Heart right ventricle (tissue), 16 donors: ENCODE measurements at regions not wholly inside any gene's neighbourhood (a gene's known extent, or its start where the extent isn't known, plus 50 kb on each side); places are given as distances from the start of the nearest gene placed in this dataset.

Experiments used
- ATAC-seq, 8 donors: fragments of 200-7000 bp; cut with Tn5 transposase; one replicate each; pipeline ENCODE4 v1.9.1; 2020; ENCODE audit warnings: mild to moderate bottlenecking in 8 of 8, moderate library complexity in 8 of 8, moderate number of reproducible peaks in 1 of 8
- DNase-seq, 2 donors: peaks; one replicate each; pipeline ENCODE4 v3.0.0-alpha.2; 2020
- H3K27ac ChIP-seq, 10 donors: fragments of 200-600 bp; sonication (generic) in 2 of 10; one replicate each; pipeline versions ENCODE4 v1.5.0 to v1.8.0; 2020 to 2022; ENCODE audit warnings: mild to moderate bottlenecking in 3 of 10
- H3K27me3 ChIP-seq, 7 donors: fragments of 200-600 bp; one replicate each; pipeline ENCODE4 v1.8.0; 2021 to 2022; ENCODE audit warnings: mild to moderate bottlenecking in 2 of 7
- H3K36me3 ChIP-seq, 9 donors: fragments of 200-600 bp; sonication (generic) in 1 of 9; one replicate each; pipeline versions ENCODE4 v1.5.0 to v1.8.0; 2020 to 2022; ENCODE audit warnings: mild to moderate bottlenecking in 2 of 9
- H3K4me1 ChIP-seq, 9 donors: fragments of 200-600 bp; sonication (generic) in 1 of 9; one replicate each; pipeline versions ENCODE4 v1.5.0 to v1.8.0; 2020 to 2022; ENCODE audit warnings: mild to moderate bottlenecking in 4 of 9
- H3K4me3 ChIP-seq, 10 donors: fragments of 200-600 bp; sonication (generic) in 2 of 10; one replicate each; pipeline versions ENCODE4 v1.5.0 to v1.8.0; 2020 to 2022; ENCODE audit warnings: mild to moderate bottlenecking in 7 of 10, moderate library complexity in 2 of 10
- H3K9me3 ChIP-seq, 11 donors: fragments of 200-600 bp in 10 of 11; sonication (generic) in 2 of 11; one replicate each; pipeline versions ENCODE4 v1.5.0 to v1.8.0; 2013 to 2022; ENCODE audit warnings: mild to moderate bottlenecking in 2 of 11, control low read depth in 1 of 11, moderate library complexity in 1 of 11
- WGBS, 2 donors: extraction: QIAGEN DNeasy Blood & Tissue Kit; methylation state at CpG; one replicate each; pipeline ENCODE4 v1.1.7; 2013; ENCODE audit warnings: inconsistent platforms in 1 of 2; 5-methylcytosine and 5-hydroxymethylcytosine counted together
- intact Hi-C, 10 donors: fragments of 100-400 bp; cut with DNase I; formaldehyde crosslinking; loops; one replicate each; pipeline versions ENCODE4 v1.11.1 to v1.14.2; 2022
- TF ChIP-seq, protein P1 (sequence below), 9 donors: fragments of 200-600 bp; sonication (generic) in 2 of 9; IDR thresholded peaks; one replicate each; pipeline versions ENCODE4 v1.5.0 to v1.8.0; 2021 to 2022; ENCODE audit warnings: antibody characterized with exemption in 9 of 9, mild to moderate bottlenecking in 5 of 9, moderate library complexity in 1 of 9
- donor health status: Arrhythmogenic right ventricular cardiomyopathy.
- donor health status: ischemic (EF 13 %, LVEDD 7.1; RV severe dilation, severe dysfunction).
- donor health status: healthy with polysubstance abuse.
- donor health status: DM: no; HTN: yes; CAD: no.
- donor health status: DM: no; HTN: no; CAD: no.
- donor health status: ischemic (EF 25% LVEDD 6.9; RV normal size, moderate dysfunction).
- donor health status: ischemic (EF 25% LVEDD 5.7; RV mildly dilated, moderate dysfunction).
- donor health status: healthy.
- donor health status: DM: yes; HTN: yes; CAD: no.
- donor health status: Ischemic cardiomyopathy.
- donor health status: ischemic (EF 35%, LVEDD 5.7; RV mildly dilated, moderate dysfunction).
- donor health status: nonischemic (EF 11% LVEDD 7.7; RV severe dilation, severe dysfunction).
- donor health status: DM: yes; HTN: yes; CAD: no.
- donor health status: PGD.
- donor health status: ischemic (EF 29% LVEDD 5.4; RV normal size, mild dysfunction).
- donor health status: nonischemic (EF 23%, LVEDD 6.1; RV moderate dilation, normal function).

DNA sequence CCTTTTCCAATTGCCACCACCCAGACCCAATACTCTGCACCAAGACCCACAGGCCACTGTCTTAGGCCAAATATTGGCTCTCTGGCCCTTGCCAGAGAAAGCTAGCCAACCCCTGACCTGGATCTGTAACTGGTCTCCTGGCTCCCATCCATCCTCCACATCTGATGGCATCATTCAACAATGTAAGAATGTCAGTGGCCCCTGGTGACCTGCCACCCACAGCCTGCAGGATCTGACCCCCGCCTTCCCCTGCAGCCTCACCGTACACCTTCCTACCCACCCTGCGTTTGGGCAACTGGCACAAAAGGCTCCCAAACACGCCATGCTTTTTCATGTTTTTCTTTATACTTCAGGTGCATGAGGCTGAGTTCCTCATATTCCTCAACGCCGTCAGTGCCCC lies 60.0 kb upstream of the ASAP2 start:
- Histone ChIP-seq H3K36me3 (no peaks in the 10 kb centered on the region), H3K4me3 (no peak overlapping the region), H3K27me3 (peaks cover 0 to 5% (median 0%) of the 10 kb centered on the region in 7 donors), H3K4me1 (peaks cover 5 to 15% (median 10%) of the 10 kb centered on the region in 9 donors), H3K9me3 (no peaks in the 10 kb centered on the region), H3K27ac (no peak overlapping the region)
- TF ChIP-seq, protein P1, sequence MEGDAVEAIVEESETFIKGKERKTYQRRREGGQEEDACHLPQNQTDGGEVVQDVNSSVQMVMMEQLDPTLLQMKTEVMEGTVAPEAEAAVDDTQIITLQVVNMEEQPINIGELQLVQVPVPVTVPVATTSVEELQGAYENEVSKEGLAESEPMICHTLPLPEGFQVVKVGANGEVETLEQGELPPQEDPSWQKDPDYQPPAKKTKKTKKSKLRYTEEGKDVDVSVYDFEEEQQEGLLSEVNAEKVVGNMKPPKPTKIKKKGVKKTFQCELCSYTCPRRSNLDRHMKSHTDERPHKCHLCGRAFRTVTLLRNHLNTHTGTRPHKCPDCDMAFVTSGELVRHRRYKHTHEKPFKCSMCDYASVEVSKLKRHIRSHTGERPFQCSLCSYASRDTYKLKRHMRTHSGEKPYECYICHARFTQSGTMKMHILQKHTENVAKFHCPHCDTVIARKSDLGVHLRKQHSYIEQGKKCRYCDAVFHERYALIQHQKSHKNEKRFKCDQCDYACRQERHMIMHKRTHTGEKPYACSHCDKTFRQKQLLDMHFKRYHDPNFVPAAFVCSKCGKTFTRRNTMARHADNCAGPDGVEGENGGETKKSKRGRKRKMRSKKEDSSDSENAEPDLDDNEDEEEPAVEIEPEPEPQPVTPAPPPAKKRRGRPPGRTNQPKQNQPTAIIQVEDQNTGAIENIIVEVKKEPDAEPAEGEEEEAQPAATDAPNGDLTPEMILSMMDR (IDR thresholded peaks at IDR 0.05), result no peak
- ATAC-seq (no peak), DNase-seq (no peak)
- intact Hi-C loops, result loop anchor here in 7 of 10 donors (5.0 to 10.0 kb wide), 8 partner anchors 51 to 278 kb away; partner anchors contain the start of genes ASAP2 (in 3 of the 7), CPSF3 (in 2 of the 7) and ITGB1BP1 (in 2 of the 7)
- 92 to 97% methylated on average over 6 of the region's 6 CpGs for WGBS, 2 donors

DNA sequence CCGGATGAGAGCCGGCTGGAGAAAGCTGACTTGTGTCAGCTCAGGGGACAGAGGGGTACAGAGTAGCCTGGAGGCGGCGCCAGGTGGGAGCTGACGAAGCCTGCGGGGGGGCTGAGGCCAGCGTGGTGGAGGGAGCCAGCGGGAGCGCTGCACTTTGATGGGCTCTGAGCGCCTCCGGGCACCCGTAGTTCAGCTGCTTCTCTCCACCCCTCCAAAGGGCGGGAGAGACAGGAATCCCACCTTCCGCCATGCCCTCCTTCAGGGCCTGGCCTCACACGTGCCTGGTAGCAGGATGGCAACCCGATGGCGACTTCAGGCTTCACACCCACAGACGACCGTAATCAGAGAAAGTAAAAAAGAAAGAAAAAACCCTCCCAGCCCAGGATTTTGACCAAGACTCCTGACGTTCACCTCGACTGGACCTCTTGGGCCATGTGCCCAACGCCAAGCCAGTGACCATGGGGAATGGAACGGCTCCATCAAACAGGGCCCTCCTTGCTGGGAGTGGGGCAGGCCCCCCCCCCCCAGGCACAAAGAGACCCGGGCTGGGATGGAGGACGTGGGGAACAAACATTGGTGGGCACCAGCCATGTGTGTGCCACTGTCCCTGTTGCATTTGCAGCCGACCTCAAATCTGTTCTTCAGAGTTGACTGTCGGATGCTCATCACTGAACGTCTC lies 60.7 kb upstream of the ASAP2 start:
- Histone ChIP-seq H3K27ac (no peak overlapping the region), H3K36me3 (no peaks in the 10 kb centered on the region), H3K27me3 (peaks cover 0 to 5% (median 0%) of the 10 kb centered on the region in 7 donors), H3K9me3 (no peaks in the 10 kb centered on the region), H3K4me3 (no peak overlapping the region), H3K4me1 (peaks cover 5 to 15% (median 10%) of the 10 kb centered on the region in 9 donors)
- ATAC-seq, result no peak
- no peak for DNase-seq
- intact Hi-C loops, result loop anchor here in 7 of 10 donors (5.0 to 10.0 kb wide), 8 partner anchors 51 to 279 kb away; partner anchors contain the start of genes ASAP2 (in 3 of the 7), CPSF3 (in 2 of the 7) and ITGB1BP1 (in 2 of the 7)
- 88 to 89% methylated on average over 28 of the region's 28 CpGs for WGBS, 2 donors
- TF ChIP-seq, protein P1 (IDR thresholded peaks at IDR 0.05), result no peak

DNA sequence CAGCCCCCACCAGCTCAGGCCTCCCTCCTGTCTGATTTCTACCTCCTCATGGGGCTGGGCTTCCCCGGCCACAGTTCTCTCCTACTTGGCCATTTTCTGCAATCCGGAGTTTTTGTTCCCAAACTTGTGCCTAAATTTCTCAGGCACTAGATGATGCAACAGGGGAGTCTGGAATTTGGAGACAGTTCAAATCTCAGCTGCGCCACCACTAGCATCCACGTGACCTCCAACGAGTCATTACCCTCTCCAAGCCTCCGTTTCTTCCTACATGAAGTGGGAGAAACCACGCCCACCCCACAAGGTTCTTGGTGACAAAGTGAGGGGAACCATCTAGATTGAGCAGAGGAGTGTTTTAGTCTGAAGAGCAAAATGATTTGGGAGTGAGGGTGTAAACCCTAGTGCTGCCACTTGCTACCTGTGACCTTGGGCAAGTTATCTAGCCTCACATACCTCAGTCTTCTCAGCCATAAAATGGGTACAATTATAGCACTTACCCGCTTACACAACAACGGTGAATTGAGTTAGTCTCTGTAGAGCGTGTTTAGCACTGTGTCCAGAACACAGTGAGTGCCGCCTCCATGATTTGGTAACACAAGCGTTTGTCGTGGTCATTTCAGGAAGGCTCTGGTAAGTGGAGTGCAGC lies 61.4 kb upstream of the ASAP2 start:
- H3K36me3 ChIP-seq, result no peaks in the 10 kb centered on the region
- DNase-seq (no peak), ATAC-seq (peak in 1 of 8 donors; percentile 23)
- no peaks in the 10 kb centered on the region for H3K9me3 ChIP-seq
- peaks cover 0 to 5% (median 0%) of the 10 kb centered on the region in 7 donors for H3K27me3 ChIP-seq
- 74 to 75% methylated on average over 13 of the region's 13 CpGs for WGBS, 2 donors
- no peak overlapping the region for H3K27ac ChIP-seq
- TF ChIP-seq, protein P1 (IDR thresholded peaks at IDR 0.05), result no peak
- peaks cover 5 to 15% (median 10%) of the 10 kb centered on the region in 9 donors for H3K4me1 ChIP-seq
- no peak overlapping the region for H3K4me3 ChIP-seq
- intact Hi-C loops, result loop anchor here in 7 of 10 donors (5.0 to 10.0 kb wide), 8 partner anchors 52 to 280 kb away; partner anchors contain the start of genes ASAP2 (in 3 of the 7), CPSF3 (in 2 of the 7) and ITGB1BP1 (in 2 of the 7)

DNA sequence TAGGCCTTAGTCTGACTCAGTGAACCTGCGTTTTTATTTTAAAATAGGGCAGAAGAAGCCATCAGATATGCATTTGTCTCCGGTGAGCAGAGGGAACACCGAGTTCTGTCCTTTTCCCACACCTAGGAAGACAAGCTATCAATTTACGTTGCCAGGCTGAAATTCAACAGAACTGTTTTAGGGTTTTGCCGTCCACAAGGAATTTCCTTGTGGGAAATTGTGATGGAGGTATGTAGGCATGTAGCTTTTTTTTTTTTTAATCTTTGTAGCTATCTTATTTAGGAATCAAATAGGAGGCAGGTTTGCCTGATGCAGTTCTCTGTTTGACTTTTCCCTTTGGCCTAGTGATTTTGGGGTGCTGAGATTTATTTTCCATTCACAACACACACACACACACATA lies 62.0 kb upstream of the ASAP2 start:
- H3K9me3 ChIP-seq, result no peaks in the 10 kb centered on the region
- DNase-seq (no peak), ATAC-seq (no peak)
- TF ChIP-seq, protein P1 (IDR thresholded peaks at IDR 0.05), result no peak
- no peak overlapping the region for H3K4me3 ChIP-seq
- H3K4me1 ChIP-seq, result peaks cover 5 to 15% (median 10%) of the 10 kb centered on the region in 9 donors
- WGBS, 2 donors, result 90 to 93% methylated on average over 5 of the region's 5 CpGs
- H3K27me3 ChIP-seq, result peaks cover 0 to 5% (median 0%) of the 10 kb centered on the region in 7 donors
- H3K27ac ChIP-seq, result no peak overlapping the region
- intact Hi-C loops, result loop anchor here (5.0 to 10.0 kb wide), 10 partner anchors 48 to 280 kb away; partner anchors contain the start of genes ASAP2 (in 5 of the 10), CPSF3 (in 4 of the 10) and ITGB1BP1 (in 4 of the 10)
- H3K36me3 ChIP-seq, result no peaks in the 10 kb centered on the region
